AG09309 (cell line): ENCODE measurements at regions not wholly inside any gene's neighbourhood (a gene's known extent, or its start where the extent isn't known, plus 50 kb on each side); places are given as distances from the start of the nearest gene placed in this dataset.

Experiments used
- DNase-seq: peaks from one replicate; pipeline ENCODE4 v3.0.0-alpha.2; 2010; ENCODE audit warnings: low read depth
- H3K4me3 ChIP-seq: 2 replicates; pipeline ENCODE4 v1.5.1; 2011; ENCODE audit warnings: mild to moderate bottlenecking, low read depth, low read length, moderate library complexity; ENCODE audit not compliant: control insufficient read depth
- TF ChIP-seq, protein P1 (sequence below): IDR thresholded peaks from 2 replicates; pipeline ENCODE4 v1.5.1; 2011; ENCODE audit warnings: mild to moderate bottlenecking, low read depth, low read length, inconsistent platforms; ENCODE audit not compliant: insufficient read depth, control insufficient read depth; ENCODE audit errors: missing control alignments

GRCh38 chr2:121078899-121079298 lies 206.1 kb downstream of the TFCP2L1 start:
- DNase-seq: no peak
- TF ChIP-seq, protein P1, sequence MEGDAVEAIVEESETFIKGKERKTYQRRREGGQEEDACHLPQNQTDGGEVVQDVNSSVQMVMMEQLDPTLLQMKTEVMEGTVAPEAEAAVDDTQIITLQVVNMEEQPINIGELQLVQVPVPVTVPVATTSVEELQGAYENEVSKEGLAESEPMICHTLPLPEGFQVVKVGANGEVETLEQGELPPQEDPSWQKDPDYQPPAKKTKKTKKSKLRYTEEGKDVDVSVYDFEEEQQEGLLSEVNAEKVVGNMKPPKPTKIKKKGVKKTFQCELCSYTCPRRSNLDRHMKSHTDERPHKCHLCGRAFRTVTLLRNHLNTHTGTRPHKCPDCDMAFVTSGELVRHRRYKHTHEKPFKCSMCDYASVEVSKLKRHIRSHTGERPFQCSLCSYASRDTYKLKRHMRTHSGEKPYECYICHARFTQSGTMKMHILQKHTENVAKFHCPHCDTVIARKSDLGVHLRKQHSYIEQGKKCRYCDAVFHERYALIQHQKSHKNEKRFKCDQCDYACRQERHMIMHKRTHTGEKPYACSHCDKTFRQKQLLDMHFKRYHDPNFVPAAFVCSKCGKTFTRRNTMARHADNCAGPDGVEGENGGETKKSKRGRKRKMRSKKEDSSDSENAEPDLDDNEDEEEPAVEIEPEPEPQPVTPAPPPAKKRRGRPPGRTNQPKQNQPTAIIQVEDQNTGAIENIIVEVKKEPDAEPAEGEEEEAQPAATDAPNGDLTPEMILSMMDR: no peak
- H3K4me3 ChIP-seq: no peak overlapping the region

DNA sequence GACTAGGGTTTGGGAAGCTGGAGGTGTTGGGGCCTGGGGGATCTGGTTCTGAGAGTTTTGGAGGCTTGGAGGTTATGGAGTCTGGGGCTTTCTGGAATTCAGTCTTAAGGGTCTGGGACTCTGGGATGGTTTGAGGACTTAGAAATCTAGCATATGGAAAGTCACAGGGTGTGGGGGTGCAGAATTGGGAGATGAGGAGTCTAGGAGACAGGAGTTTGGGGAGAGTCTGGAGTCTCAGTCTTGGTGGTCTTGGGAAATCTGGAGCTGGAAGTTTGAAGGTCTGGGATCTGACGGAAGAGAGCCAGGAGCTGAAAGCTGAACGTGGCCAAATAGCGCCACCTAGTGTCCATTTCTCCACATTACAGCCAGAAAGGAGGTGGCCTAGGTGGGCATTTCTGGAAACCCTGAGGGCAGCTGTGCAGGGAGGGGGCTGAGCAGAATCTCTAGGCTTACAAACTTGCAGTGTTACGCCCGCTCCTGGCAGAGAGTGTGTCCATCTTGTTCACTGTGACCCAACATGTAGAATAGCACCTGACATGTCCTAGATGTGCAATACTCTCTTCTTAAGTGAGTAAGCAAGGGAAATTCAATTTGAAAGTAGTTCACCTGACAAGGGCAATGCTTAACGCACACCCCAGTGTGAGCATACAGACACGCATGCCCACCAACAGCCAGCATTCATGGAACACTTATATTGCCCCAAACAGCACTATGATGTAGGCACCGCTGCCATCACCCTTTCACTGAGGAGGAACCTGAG lies 204.8 kb downstream of the TFCP2L1 start:
- DNase-seq: no peak
- TF ChIP-seq, protein P1: peak; percentile 83
- H3K4me3 ChIP-seq: no peak overlapping the region

DNA sequence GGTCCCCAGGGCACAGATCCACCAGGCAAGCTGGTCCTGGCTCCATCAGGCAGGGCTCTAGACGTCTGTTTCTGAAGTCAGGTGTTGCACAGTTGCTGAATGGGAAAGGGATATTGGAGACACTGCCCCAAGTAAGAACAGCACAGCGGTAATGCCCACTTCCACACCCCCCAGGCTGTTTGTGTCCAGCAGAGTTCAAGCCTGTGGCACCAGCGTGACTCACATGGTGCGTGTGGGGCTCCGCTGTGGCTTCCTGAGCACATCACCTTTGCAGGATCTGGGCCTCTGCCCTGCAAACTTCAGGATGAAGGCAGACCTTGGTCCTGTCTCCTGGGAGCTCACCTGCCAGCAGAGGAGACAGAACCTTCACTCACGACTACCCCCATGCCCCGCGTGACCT lies 203.3 kb downstream of the TFCP2L1 start:
- no peak overlapping the region for H3K4me3 ChIP-seq
- TF ChIP-seq, protein P1: no peak
- DNase-seq: no peak

DNA sequence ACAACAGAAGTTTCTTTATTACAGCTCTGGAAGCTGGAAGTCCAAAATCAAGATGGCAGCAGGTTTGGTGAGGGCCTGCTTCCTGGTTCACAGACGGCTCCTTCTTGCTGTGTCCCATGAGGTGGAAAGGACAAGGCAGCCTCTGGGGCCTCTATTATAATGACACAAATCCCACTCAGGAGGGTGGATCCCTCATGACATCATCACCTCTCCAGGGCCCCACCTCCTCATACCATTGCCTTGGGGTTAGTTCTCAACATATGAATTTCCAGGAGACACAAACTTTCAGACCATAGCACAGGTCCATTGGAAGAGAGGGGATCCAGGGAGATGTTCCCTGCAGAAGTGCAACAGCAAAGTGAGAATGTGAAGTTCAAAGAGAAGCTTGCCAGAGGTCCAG lies 202.8 kb downstream of the TFCP2L1 start:
- no peak for DNase-seq
- TF ChIP-seq, protein P1: no peak
- no peak overlapping the region for H3K4me3 ChIP-seq

DNA sequence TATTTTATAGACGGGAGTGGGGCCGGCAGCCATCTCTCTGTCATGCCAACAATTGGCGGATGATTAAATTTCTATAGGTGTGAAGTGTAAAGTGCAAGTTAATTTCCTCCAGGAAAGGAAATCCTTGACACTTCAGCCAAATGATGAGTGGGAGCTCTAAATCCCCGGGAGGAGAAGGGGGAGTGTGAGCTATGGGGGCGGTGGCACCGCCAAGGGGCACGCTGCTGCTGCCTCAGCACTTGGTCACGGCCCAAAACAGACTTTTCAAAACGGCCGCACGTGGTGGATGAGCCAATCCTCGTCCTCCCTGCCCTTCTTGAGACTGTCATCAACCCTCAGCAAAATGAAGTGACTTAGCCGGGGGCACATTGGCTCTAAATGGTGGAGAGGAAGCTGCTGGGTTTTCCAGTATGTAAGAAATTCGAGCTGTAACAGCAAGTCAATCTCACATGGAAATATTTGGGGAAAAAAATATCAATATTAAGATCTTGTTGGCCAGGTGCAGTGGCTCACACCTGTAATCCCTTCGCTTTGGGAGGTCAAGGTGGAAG lies 200.8 kb downstream of the TFCP2L1 start:
- no peak for DNase-seq
- TF ChIP-seq, protein P1: no peak
- no peak overlapping the region for H3K4me3 ChIP-seq

- no peak overlapping the region for H3K4me3 ChIP-seq
- DNase-seq: no peak
- TF ChIP-seq, protein P1: no peak
These were observed 199.2 kb downstream of the TFCP2L1 start for GRCh38 chr2:121085801-121086200.
